ENCODE measurements at regions not wholly inside any gene's neighbourhood (a gene's known extent, or its start where the extent isn't known, plus 50 kb on each side); places are given as distances from the start of the nearest gene placed in this dataset.
"Not testable (repeated sequence)": the region's sequence is repeated elsewhere in the genome, so short reads cannot be mapped to it uniquely, and the experiment has no call there.

- H3K27ac ChIP-seq (ENCODE audit: insufficient read length, low read depth, low read length): no peak overlapping the region
- no peak overlapping the region for H2BK5ac ChIP-seq (ENCODE audit: insufficient read length, low read length)
- no peak overlapping the region for H3K4me3 Mint-ChIP-seq
- H3K9me3 ChIP-seq (ENCODE audit: control insufficient read depth, low read depth, low read length): no peaks in the 10 kb centered on the region
- no peak overlapping the region for H3K27ac Mint-ChIP-seq
- no peak for DNase-seq
- no peak overlapping the region for H3K4ac ChIP-seq (ENCODE audit: low read depth, low read length)
- H3T11ph ChIP-seq (ENCODE audit: low read length): no peak overlapping the region
- H3K27me3 Mint-ChIP-seq (ENCODE audit: low read depth): no peaks in the 10 kb centered on the region
- no peak overlapping the region for H3K14ac ChIP-seq (ENCODE audit: insufficient read depth, low read length)
- H2BK20ac ChIP-seq (ENCODE audit: low read depth, low read length, poor library complexity, severe bottlenecking): no peak overlapping the region
- no peak overlapping the region for H3K56ac ChIP-seq (ENCODE audit: insufficient read length, low read depth, low read length)
- no peaks in the 10 kb centered on the region for H3K79me1 ChIP-seq (ENCODE audit: insufficient read depth, low read depth, low read length, poor library complexity, severe bottlenecking)
- no peak overlapping the region for H3K4me2 ChIP-seq (ENCODE audit: insufficient read depth, insufficient read length, low read length)
- no peaks in the 10 kb centered on the region for H3K36me3 Mint-ChIP-seq (ENCODE audit: insufficient read depth in 1 of 3, low read depth in 3 of 3)
- no peak overlapping the region for H4K91ac ChIP-seq (ENCODE audit: insufficient read length, low read depth, low read length)
- no peak overlapping the region for H2BK120ac ChIP-seq (ENCODE audit: low read depth, low read length, poor library complexity, severe bottlenecking)
- no peak overlapping the region for H2BK12ac ChIP-seq (ENCODE audit: insufficient read length, low read depth, low read length)
- no peaks in the 10 kb centered on the region for H3K27me3 ChIP-seq (ENCODE audit: insufficient read depth, low read length)
- no peak overlapping the region for H3K18ac ChIP-seq (ENCODE audit: insufficient read length, low read depth, low read length)
- H3K79me2 ChIP-seq (ENCODE audit: insufficient read depth, low read length): no peaks in the 10 kb centered on the region
- H3K9me3 Mint-ChIP-seq: no peaks in the 10 kb centered on the region
- no CpG with 5 or more reads among the region's 4 CpGs for WGBS (ENCODE audit: extremely low coverage, insufficient read length, low lambda C conversion rate)
- H2AFZ ChIP-seq (ENCODE audit: low read length): no peak overlapping the region
- no peaks in the 10 kb centered on the region for H3K23me2 ChIP-seq (ENCODE audit: insufficient read length, low read depth, low read length, poor library complexity, severe bottlenecking)
- TF ChIP-seq CTCF (conservative IDR thresholded peaks at IDR 0.05): no peak
- no peak overlapping the region for H3K23ac ChIP-seq (ENCODE audit: insufficient read length, low read depth, low read length)
- no peaks in the 10 kb centered on the region for H3K4me1 Mint-ChIP-seq
- no peak overlapping the region for H2AK5ac ChIP-seq (ENCODE audit: insufficient read length, low read length)
- no peaks in the 10 kb centered on the region for H3K4me1 ChIP-seq (ENCODE audit: insufficient read depth, low read length)
- no peaks in the 10 kb centered on the region for H4K20me1 ChIP-seq (ENCODE audit: control insufficient read depth, insufficient read depth, insufficient read length)
- no peak overlapping the region for H4K8ac ChIP-seq (replicated peaks; ENCODE audit: insufficient read length, low read depth, low read length)
- peak overlapping the region; percentile 37 for H4K5ac ChIP-seq (ENCODE audit: insufficient read length, low read depth, low read length)
- no peak overlapping the region for H2BK15ac ChIP-seq (ENCODE audit: low read depth, low read length)
- no peak overlapping the region for H3K9ac ChIP-seq (ENCODE audit: extremely low read depth, insufficient read length, low read length)
Observed at GRCh38 chr5:29460971-29461559, 1732.4 kb upstream of the CDH6 start.

- not testable (repeated sequence) for H2BK15ac ChIP-seq (ENCODE audit: low read depth, low read length); H3K4me2 ChIP-seq (ENCODE audit: insufficient read depth, insufficient read length, low read length); H3K9me3 ChIP-seq (ENCODE audit: control insufficient read depth, low read depth, low read length); H2BK5ac ChIP-seq (ENCODE audit: insufficient read length, low read length); H2BK12ac ChIP-seq (ENCODE audit: insufficient read length, low read depth, low read length); H3K9ac ChIP-seq (ENCODE audit: extremely low read depth, insufficient read length, low read length); H3K23me2 ChIP-seq (ENCODE audit: insufficient read length, low read depth, low read length, poor library complexity, severe bottlenecking); H2BK120ac ChIP-seq (ENCODE audit: low read depth, low read length, poor library complexity, severe bottlenecking); H3K4me3 Mint-ChIP-seq; H4K8ac ChIP-seq (replicated peaks; ENCODE audit: insufficient read length, low read depth, low read length); H2AFZ ChIP-seq (ENCODE audit: low read length); H3K56ac ChIP-seq (ENCODE audit: insufficient read length, low read depth, low read length); H3K27ac Mint-ChIP-seq; H3K4me1 ChIP-seq (ENCODE audit: insufficient read depth, low read length); H3K79me2 ChIP-seq (ENCODE audit: insufficient read depth, low read length); H3K23ac ChIP-seq (ENCODE audit: insufficient read length, low read depth, low read length); H3K27me3 Mint-ChIP-seq (ENCODE audit: low read depth); H3T11ph ChIP-seq (ENCODE audit: low read length); H3K18ac ChIP-seq (ENCODE audit: insufficient read length, low read depth, low read length); H3K9me3 Mint-ChIP-seq; H3K4ac ChIP-seq (ENCODE audit: low read depth, low read length); H3K4me1 Mint-ChIP-seq; H4K91ac ChIP-seq (ENCODE audit: insufficient read length, low read depth, low read length); H2BK20ac ChIP-seq (ENCODE audit: low read depth, low read length, poor library complexity, severe bottlenecking); DNase-seq; H3K27ac ChIP-seq (ENCODE audit: insufficient read length, low read depth, low read length); H3K79me1 ChIP-seq (ENCODE audit: insufficient read depth, low read depth, low read length, poor library complexity, severe bottlenecking); H4K5ac ChIP-seq (ENCODE audit: insufficient read length, low read depth, low read length); H2AK5ac ChIP-seq (ENCODE audit: insufficient read length, low read length); H3K36me3 Mint-ChIP-seq (ENCODE audit: insufficient read depth in 1 of 3, low read depth in 3 of 3); H4K20me1 ChIP-seq (ENCODE audit: control insufficient read depth, insufficient read depth, insufficient read length); H3K27me3 ChIP-seq (ENCODE audit: insufficient read depth, low read length); H3K14ac ChIP-seq (ENCODE audit: insufficient read depth, low read length)
- WGBS (ENCODE audit: extremely low coverage, insufficient read length, low lambda C conversion rate): no CpG with 5 or more reads among the region's 1 CpG
Observed at GRCh38 chr5:29451004-29451403, 1742.5 kb upstream of the CDH6 start.

Measured in H9 (cell line).